A673 (cell line): ENCODE measurements at regions not wholly inside any gene's neighbourhood (a gene's known extent, or its start where the extent isn't known, plus 50 kb on each side); places are given as distances from the start of the nearest gene placed in this dataset.

ENCODE experiments used
- BruUV-seq: library from RNA; stranded (reverse); fragments of 400-500 nt; replicated peaks from 2 replicates; lab custom pipeline; 2021; lab: Mats Ljungman, UMichigan
- CTCF ChIA-PET: fragments of 300-600 bp; sonication (Branson Sonifier 250); formaldehyde crosslinking; loops from one replicate; lab custom pipeline; 2022; ENCODE audit warnings: antibody characterized with exemption; lab: Charles Lee
- POLR2A ChIA-PET: fragments of 300-600 bp; sonication (Branson Sonifier 250); formaldehyde crosslinking; loops from one replicate; lab custom pipeline; 2022; ENCODE audit warnings: antibody characterized with exemption; ENCODE audit not compliant: low non-redundant PET; lab: Charles Lee
- DNase-seq: peaks from one replicate; pipeline ENCODE4 v3.0.0-alpha.2; 2015; ENCODE audit warnings: low spot score
- H3K27ac ChIP-seq: fragments of 200-600 bp; sonication (generic); 2 replicates; pipeline ENCODE4 v1.5.1; 2016; ENCODE audit warnings: mixed run types, low read depth, mild to moderate bottlenecking, mixed read lengths, antibody characterized with exemption, low read length; ENCODE audit not compliant: poor library complexity, severe bottlenecking
- H3K27me3 ChIP-seq: fragments of 200-600 bp; sonication (generic); replicated peaks from 2 replicates; pipeline ENCODE4 v1.6.1; 2017; ENCODE audit warnings: mixed run types, low read depth, mild to moderate bottlenecking, mixed read lengths, antibody characterized with exemption, low read length; ENCODE audit not compliant: insufficient read depth, poor library complexity
- H3K36me3 ChIP-seq: fragments of 200-600 bp; sonication (generic); 2 replicates; pipeline ENCODE4 v1.6.1; 2016; ENCODE audit warnings: mixed run types, mild to moderate bottlenecking, mixed read lengths, antibody characterized with exemption, low read length; ENCODE audit not compliant: insufficient read depth, poor library complexity, severe bottlenecking
- H3K4me1 ChIP-seq: fragments of 200-600 bp; sonication (generic); 2 replicates; pipeline ENCODE4 v1.6.1; 2017; ENCODE audit warnings: mixed run types, mild to moderate bottlenecking, mixed read lengths, antibody characterized with exemption, low read length; ENCODE audit not compliant: insufficient read depth, poor library complexity, severe bottlenecking
- H3K4me3 ChIP-seq: fragments of 200-600 bp; sonication (generic); 2 replicates; pipeline ENCODE4 v1.5.1; 2016; ENCODE audit warnings: low read depth, mixed run types, mild to moderate bottlenecking, mixed read lengths, low read length; ENCODE audit not compliant: poor library complexity, severe bottlenecking
- H3K9me3 ChIP-seq: fragments of 200-600 bp; sonication (generic); 2 replicates; pipeline ENCODE4 v1.6.1; 2016; ENCODE audit warnings: mixed run types, low read depth, mild to moderate bottlenecking, mixed read lengths, antibody characterized with exemption, low read length; ENCODE audit not compliant: poor library complexity, severe bottlenecking
- CTCF ChIP-seq: fragments of 300-800, 200-600 bp; sonication (generic); conservative IDR thresholded peaks from 2 replicates; pipeline ENCODE4 v1.5.1; 2017; ENCODE audit warnings: low read depth, mild to moderate bottlenecking, antibody characterized with exemption, low read length, moderate library complexity, mixed read lengths
- EZH2 ChIP-seq: fragments of 200-600 bp; sonication (generic); IDR thresholded peaks from 2 replicates; pipeline ENCODE4 v1.6.1; 2017; ENCODE audit warnings: borderline replicate concordance, low read depth, mild to moderate bottlenecking, mixed read lengths, antibody characterized with exemption, low read length; ENCODE audit not compliant: poor library complexity, severe bottlenecking
- intact Hi-C: fragments of 100-400 bp; cut with micrococcal nuclease; formaldehyde crosslinking; loops from one replicate; pipeline ENCODE4 v1.10.0; 2022; ENCODE audit not compliant: unreplicated experiment

DNA sequence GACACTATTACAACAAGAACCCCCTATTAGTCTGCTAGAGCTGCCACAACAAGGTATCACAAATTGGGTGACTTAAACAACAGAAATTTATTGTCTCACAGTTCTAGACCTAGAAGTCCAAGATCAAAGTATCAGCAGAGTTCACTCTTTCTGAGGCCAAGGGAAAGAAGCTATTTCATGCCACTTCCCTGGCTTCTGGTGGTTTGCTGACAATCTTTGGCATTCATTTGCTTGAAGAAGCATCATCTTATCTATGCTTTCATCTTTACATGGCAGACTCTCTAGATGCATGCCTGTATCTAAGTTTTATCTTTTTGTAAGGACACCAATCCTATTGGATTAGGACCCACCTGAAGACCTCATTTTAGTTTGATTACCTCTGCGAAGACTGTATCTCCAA is 296.8 kb upstream of the MARCKS start:
- intact Hi-C loops: loop anchor here (5.0 kb wide), 1 partner anchor 297 kb away; the partner anchor contains the start of gene MARCKS
- no peak for DNase-seq
- H3K36me3 ChIP-seq: no peaks in the 10 kb centered on the region
- TF ChIP-seq EZH2: no peak
- TF ChIP-seq CTCF: no peak
- H3K27ac ChIP-seq: no peak overlapping the region
- no peaks in the 10 kb centered on the region for H3K9me3 ChIP-seq
- H3K27me3 ChIP-seq: no peaks in the 10 kb centered on the region
- POLR2A ChIA-PET: no interaction called here
- peaks cover 13% of the 10 kb centered on the region for H3K4me1 ChIP-seq
- no TSS peak for BruUV-seq
- no peak overlapping the region for H3K4me3 ChIP-seq
- CTCF ChIA-PET: no interaction called here

GRCh38 chr6:113560908-113561307 is 296.2 kb upstream of the MARCKS start:
- TF ChIP-seq EZH2: no peak
- TF ChIP-seq CTCF: no peak
- Histone ChIP-seq H3K4me3 (no peak overlapping the region), H3K4me1 (peaks cover 15% of the 10 kb centered on the region), H3K27me3 (no peaks in the 10 kb centered on the region), H3K27ac (no peak overlapping the region), H3K36me3 (no peaks in the 10 kb centered on the region), H3K9me3 (no peaks in the 10 kb centered on the region)
- no peak for DNase-seq
- intact Hi-C loops: loop anchor here (5.0 kb wide), 1 partner anchor 296 kb away; the partner anchor contains the start of gene MARCKS
- ChIA-PET CTCF (no interaction called here), POLR2A (no interaction called here)
- BruUV-seq: no TSS peak

GRCh38 chr6:113562248-113562647 is 294.9 kb upstream of the MARCKS start:
- ChIA-PET POLR2A (no interaction called here), CTCF (no interaction called here)
- H3K9me3 ChIP-seq: no peaks in the 10 kb centered on the region
- no peaks in the 10 kb centered on the region for H3K36me3 ChIP-seq
- intact Hi-C loops: loop anchor here (5.0 kb wide), 1 partner anchor 295 kb away; the partner anchor contains the start of gene MARCKS
- no peak for TF ChIP-seq EZH2
- TF ChIP-seq CTCF: no peak
- no peak for DNase-seq
- BruUV-seq: no TSS peak
- H3K4me1 ChIP-seq: peaks cover 15% of the 10 kb centered on the region
- no peaks in the 10 kb centered on the region for H3K27me3 ChIP-seq
- H3K27ac ChIP-seq: no peak overlapping the region
- no peak overlapping the region for H3K4me3 ChIP-seq
